Loucy (cell line): ENCODE measurements at regions not wholly inside any gene's neighbourhood (a gene's known extent, or its start where the extent isn't known, plus 50 kb on each side); places are given as distances from the start of the nearest gene placed in this dataset.

Source experiments
- H2AFZ ChIP-seq: fragments of 200-600 bp; sonication (generic); 2 replicates; pipeline ENCODE4 v1.6.0; 2016; ENCODE audit warnings: antibody characterized with exemption, mild to moderate bottlenecking, low read length, moderate library complexity
- H3F3A ChIP-seq: fragments of 200-600 bp; 2 replicates; pipeline ENCODE4 v1.6.0; 2016; ENCODE audit warnings: antibody characterized with exemption, low read depth, mild to moderate bottlenecking
- H3K27me3 ChIP-seq: fragments of 200-600 bp; sonication (generic); 2 replicates; pipeline ENCODE4 v1.6.1; 2014; ENCODE audit warnings: low read length, mild to moderate bottlenecking; ENCODE audit not compliant: insufficient read depth, poor library complexity, severe bottlenecking
- H3K36me3 ChIP-seq: fragments of 200-600 bp; sonication (generic); 2 replicates; pipeline ENCODE4 v1.6.1; 2016; ENCODE audit warnings: low read length; ENCODE audit not compliant: insufficient read depth
- H3K4me1 ChIP-seq: fragments of 200-600 bp; sonication (generic); 2 replicates; pipeline ENCODE4 v1.5.1; 2014; ENCODE audit warnings: low read length, mild to moderate bottlenecking; ENCODE audit not compliant: insufficient read depth, poor library complexity, severe bottlenecking
- H3K4me2 ChIP-seq: fragments of 200-600 bp; sonication (generic); 2 replicates; pipeline ENCODE4 v1.6.0; 2014; ENCODE audit warnings: antibody characterized with exemption, low read length, low read depth, mild to moderate bottlenecking; ENCODE audit not compliant: poor library complexity, severe bottlenecking
- H3K4me3 ChIP-seq: fragments of 200-600 bp; sonication (generic); 2 replicates; pipeline ENCODE4 v1.5.1; 2014; ENCODE audit warnings: low read length, mild to moderate bottlenecking, mixed read lengths; ENCODE audit not compliant: poor library complexity, severe bottlenecking
- H3K79me2 ChIP-seq: fragments of 200-600 bp; sonication (generic); 2 replicates; pipeline ENCODE4 v1.6.1; 2014; ENCODE audit warnings: low read length; ENCODE audit not compliant: insufficient read depth
- H3K9ac ChIP-seq: fragments of 200-600 bp; sonication (generic); 2 replicates; pipeline ENCODE4 v1.6.0; 2014; ENCODE audit warnings: mild to moderate bottlenecking, low read depth, low read length, moderate library complexity; ENCODE audit not compliant: poor library complexity, severe bottlenecking
- H3K9me2 ChIP-seq: fragments of 200-600 bp; sonication (generic); replicated peaks from 2 replicates; pipeline ENCODE4 v1.6.1; 2016; ENCODE audit warnings: low read depth, low read length, mixed read lengths
- H3K9me3 ChIP-seq: fragments of 200-600 bp; sonication (generic); 2 replicates; pipeline ENCODE4 v1.6.1; 2014; ENCODE audit warnings: mild to moderate bottlenecking, antibody characterized with exemption, low read length, low read depth; ENCODE audit not compliant: insufficient read depth
- H4K20me1 ChIP-seq: fragments of 200-600 bp; sonication (generic); 2 replicates; pipeline ENCODE4 v1.6.0; 2014; ENCODE audit warnings: antibody characterized with exemption, low read length, mild to moderate bottlenecking; ENCODE audit not compliant: insufficient read depth, poor library complexity, severe bottlenecking
- EZH2phosphoT487 ChIP-seq: fragments of 200-600 bp; IDR thresholded peaks from 2 replicates; pipeline ENCODE4 v1.6.1; 2018; ENCODE audit warnings: antibody characterized with exemption, mild to moderate bottlenecking, moderate library complexity, borderline replicate concordance
- TF ChIP-seq, protein P1 (sequence below): fragments of 200-600 bp; sonication (generic); conservative IDR thresholded peaks from 2 replicates; pipeline ENCODE4 v1.5.1; 2014; ENCODE audit warnings: mild to moderate bottlenecking, antibody characterized with exemption, low read length

DNA sequence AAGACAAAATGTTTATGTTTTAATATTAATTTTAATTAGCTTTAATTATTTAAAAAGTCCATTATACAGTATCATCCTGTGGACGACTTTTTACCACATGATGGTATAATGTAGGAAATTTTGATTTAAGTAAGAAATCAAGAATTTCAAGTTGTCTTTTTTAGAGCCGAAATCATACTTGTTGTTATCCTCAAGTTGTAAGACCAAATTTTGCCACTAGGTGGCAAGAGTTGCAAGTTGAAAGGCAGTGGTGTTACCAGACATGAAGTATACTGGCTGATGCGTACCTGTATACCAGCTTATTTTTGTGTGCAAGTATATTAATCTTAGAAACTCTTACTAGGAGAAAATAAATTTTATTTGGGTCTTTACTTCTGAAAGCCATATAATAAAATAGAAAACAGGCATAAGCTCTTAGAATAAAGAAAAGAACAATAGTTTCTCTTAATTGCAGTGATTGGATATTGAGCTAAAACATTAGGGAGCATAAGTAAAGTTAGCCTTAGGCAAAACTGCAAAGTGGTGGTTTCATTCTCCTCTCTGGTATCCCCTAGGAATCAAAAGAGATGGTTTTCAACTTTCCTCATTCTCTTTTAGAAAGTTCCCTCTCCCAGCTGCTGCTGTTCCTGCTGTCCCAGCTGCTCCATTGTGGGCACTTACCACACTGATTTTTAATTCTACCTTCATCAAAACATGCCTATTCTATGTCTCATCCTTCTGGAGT lies 118.0 kb upstream of the WDFY3 start:
- Histone ChIP-seq H2AFZ (no peak overlapping the region), H3K79me2 (no peaks in the 10 kb centered on the region), H3F3A (no peaks in the 10 kb centered on the region), H3K9ac (no peak overlapping the region), H3K36me3 (no peaks in the 10 kb centered on the region), H3K4me1 (no peaks in the 10 kb centered on the region), H3K4me3 (no peak overlapping the region), H3K9me2 (no peaks in the 10 kb centered on the region), H3K9me3 (no peaks in the 10 kb centered on the region), H3K27me3 (no peaks in the 10 kb centered on the region), H3K4me2 (no peak overlapping the region), H4K20me1 (no peaks in the 10 kb centered on the region)
- TF ChIP-seq EZH2phosphoT487, result no peak
- TF ChIP-seq, protein P1, sequence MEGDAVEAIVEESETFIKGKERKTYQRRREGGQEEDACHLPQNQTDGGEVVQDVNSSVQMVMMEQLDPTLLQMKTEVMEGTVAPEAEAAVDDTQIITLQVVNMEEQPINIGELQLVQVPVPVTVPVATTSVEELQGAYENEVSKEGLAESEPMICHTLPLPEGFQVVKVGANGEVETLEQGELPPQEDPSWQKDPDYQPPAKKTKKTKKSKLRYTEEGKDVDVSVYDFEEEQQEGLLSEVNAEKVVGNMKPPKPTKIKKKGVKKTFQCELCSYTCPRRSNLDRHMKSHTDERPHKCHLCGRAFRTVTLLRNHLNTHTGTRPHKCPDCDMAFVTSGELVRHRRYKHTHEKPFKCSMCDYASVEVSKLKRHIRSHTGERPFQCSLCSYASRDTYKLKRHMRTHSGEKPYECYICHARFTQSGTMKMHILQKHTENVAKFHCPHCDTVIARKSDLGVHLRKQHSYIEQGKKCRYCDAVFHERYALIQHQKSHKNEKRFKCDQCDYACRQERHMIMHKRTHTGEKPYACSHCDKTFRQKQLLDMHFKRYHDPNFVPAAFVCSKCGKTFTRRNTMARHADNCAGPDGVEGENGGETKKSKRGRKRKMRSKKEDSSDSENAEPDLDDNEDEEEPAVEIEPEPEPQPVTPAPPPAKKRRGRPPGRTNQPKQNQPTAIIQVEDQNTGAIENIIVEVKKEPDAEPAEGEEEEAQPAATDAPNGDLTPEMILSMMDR, result peak; percentile 68

DNA sequence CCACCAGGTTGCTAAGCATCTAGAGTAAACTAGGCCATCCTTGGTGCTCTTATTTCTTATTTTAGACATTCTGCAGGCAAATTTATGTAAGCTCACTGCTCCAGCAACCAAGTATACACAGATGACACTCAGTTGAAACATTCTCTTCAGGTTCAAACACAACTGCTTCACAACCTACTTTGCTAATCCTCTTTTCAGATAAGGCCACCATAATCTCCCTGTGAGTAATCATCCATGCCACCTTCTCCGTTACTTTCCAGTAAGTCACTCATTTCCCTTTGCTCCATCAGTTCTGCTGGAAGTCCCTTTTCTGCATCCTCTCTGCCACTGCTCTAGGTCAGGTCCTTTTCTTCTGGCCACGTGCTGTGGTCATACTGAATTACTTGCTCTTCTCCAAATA lies 120.2 kb upstream of the WDFY3 start:
- H3K79me2 ChIP-seq, result no peaks in the 10 kb centered on the region
- H3K4me1 ChIP-seq, result no peaks in the 10 kb centered on the region
- no peaks in the 10 kb centered on the region for H3K9me2 ChIP-seq
- H2AFZ ChIP-seq, result no peak overlapping the region
- no peaks in the 10 kb centered on the region for H4K20me1 ChIP-seq
- no peaks in the 10 kb centered on the region for H3K27me3 ChIP-seq
- TF ChIP-seq EZH2phosphoT487, result no peak
- TF ChIP-seq, protein P1, result no peak
- no peaks in the 10 kb centered on the region for H3F3A ChIP-seq
- no peak overlapping the region for H3K9ac ChIP-seq
- H3K9me3 ChIP-seq, result no peaks in the 10 kb centered on the region
- H3K4me2 ChIP-seq, result no peak overlapping the region
- no peaks in the 10 kb centered on the region for H3K36me3 ChIP-seq
- no peak overlapping the region for H3K4me3 ChIP-seq

DNA sequence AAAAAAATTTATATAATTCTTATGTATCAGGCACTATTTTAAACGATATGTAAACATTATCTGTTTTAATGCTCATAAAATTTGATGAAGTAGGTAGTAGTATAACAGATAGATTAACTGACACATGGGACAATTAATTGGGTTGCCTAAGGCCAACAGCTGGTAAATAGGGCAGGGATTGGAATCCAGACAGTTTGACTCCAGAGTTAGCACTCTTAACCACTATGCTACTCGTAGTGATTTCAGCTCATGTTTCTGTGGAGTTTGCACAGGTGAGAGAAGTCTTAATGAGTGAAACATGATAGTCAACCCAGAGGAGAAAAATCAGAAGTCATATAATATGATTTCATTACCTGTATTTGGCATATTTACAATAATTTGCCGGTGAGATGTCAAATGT lies 126.0 kb upstream of the WDFY3 start:
- no peaks in the 10 kb centered on the region for H3K79me2 ChIP-seq
- no peaks in the 10 kb centered on the region for H3K9me2 ChIP-seq
- H3K9me3 ChIP-seq, result no peaks in the 10 kb centered on the region
- H3K9ac ChIP-seq, result no peak overlapping the region
- no peak overlapping the region for H3K4me3 ChIP-seq
- H3K4me2 ChIP-seq, result no peak overlapping the region
- H3K36me3 ChIP-seq, result no peaks in the 10 kb centered on the region
- H4K20me1 ChIP-seq, result no peaks in the 10 kb centered on the region
- H3F3A ChIP-seq, result no peaks in the 10 kb centered on the region
- H3K27me3 ChIP-seq, result no peaks in the 10 kb centered on the region
- H2AFZ ChIP-seq, result no peak overlapping the region
- H3K4me1 ChIP-seq, result no peaks in the 10 kb centered on the region
- TF ChIP-seq EZH2phosphoT487, result no peak
- TF ChIP-seq, protein P1, result no peak
